Sigmoid colon (tissue), 4 donors: ENCODE measurements at regions not wholly inside any gene's neighbourhood (a gene's known extent, or its start where the extent isn't known, plus 50 kb on each side); places are given as distances from the start of the nearest gene placed in this dataset.

Source experiments
- CTCF ChIP-seq, 4 experiments: fragments of 450-650 bp in 3 of 4; fragments of 200-600 bp in 1 of 4; IDR thresholded peaks; one replicate each; pipeline ENCODE4 v1.5.1; 2016 to 2019; ENCODE audit warnings: antibody characterized with exemption in 4 of 4, mild to moderate bottlenecking in 3 of 4, moderate library complexity in 2 of 4
- EP300 ChIP-seq, 4 donors: sonication (generic); formaldehyde crosslinking; IDR thresholded peaks; one replicate each; pipeline ENCODE4 v1.6.1; 2017; ENCODE audit warnings: antibody characterized with exemption in 4 of 4
- POLR2A ChIP-seq, 2 donors: fragments of 450-650 bp; IDR thresholded peaks; one replicate each; pipeline ENCODE4 v1.6.1; 2016; ENCODE audit warnings: antibody characterized with exemption in 2 of 2, mild to moderate bottlenecking in 2 of 2, moderate library complexity in 2 of 2
- POLR2AphosphoS5 ChIP-seq, 4 donors: sonication (generic); formaldehyde crosslinking; IDR thresholded peaks; one replicate each; pipeline ENCODE4 v1.6.1; 2017; ENCODE audit warnings: antibody characterized with exemption in 4 of 4

- TF ChIP-seq POLR2A (IDR thresholded peaks at IDR 0.05) (no peak), CTCF (IDR thresholded peaks at IDR 0.05) (no peak), POLR2AphosphoS5 (IDR thresholded peaks at IDR 0.05) (no peak), EP300 (IDR thresholded peaks at IDR 0.05) (no peak)
Observed at GRCh38 chrX:45348296-45348695, 147.6 kb upstream of the DIPK2B start.
